ENCODE measurements at regions not wholly inside any gene's neighbourhood (a gene's known extent, or its start where the extent isn't known, plus 50 kb on each side); places are given as distances from the start of the nearest gene placed in this dataset.

DNA sequence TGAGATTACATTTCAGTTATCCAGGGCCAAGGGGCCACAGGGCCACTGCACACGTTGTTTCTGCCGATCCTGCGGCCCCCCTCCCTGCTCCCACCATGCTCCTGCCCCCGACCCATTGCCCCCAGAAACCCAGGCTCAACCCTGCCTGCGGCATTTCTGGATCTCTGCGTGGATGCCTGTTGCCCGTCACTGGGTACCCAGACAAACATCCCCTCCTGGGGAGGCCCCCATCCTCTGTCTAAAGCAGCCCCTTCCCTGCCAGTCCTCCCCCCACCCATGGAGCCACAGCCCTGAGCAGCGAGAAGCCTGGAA, 326.4 kb upstream of the SFSWAP start:
- Histone ChIP-seq H3K23ac (ENCODE audit: low read length) (no peak overlapping the region), H2BK15ac (replicated peaks; ENCODE audit: low read depth) (no peak overlapping the region), H3K79me1 (ENCODE audit: low read length) (no peaks in the 10 kb centered on the region), H3K4me3 (ENCODE audit: low read length) (no peak overlapping the region), H3K9ac (ENCODE audit: low read length) (no peak overlapping the region), H3K4me2 (ENCODE audit: low read length) (no peak overlapping the region), H3K4me1 (ENCODE audit: control insufficient read depth, low read depth, low read length) (no peaks in the 10 kb centered on the region), H4K8ac (ENCODE audit: low read depth, low read length) (no peak overlapping the region), H3K36me3 (ENCODE audit: control insufficient read depth, insufficient read depth, low read length) (no peaks in the 10 kb centered on the region), H3K27ac (ENCODE audit: low read depth, low read length) (no peak overlapping the region), H4K5ac (ENCODE audit: low read length) (no peak overlapping the region), H3K4ac (ENCODE audit: low read depth, low read length) (no peak overlapping the region), H3K56ac (ENCODE audit: low read length) (no peak overlapping the region), H2BK5ac (ENCODE audit: low read length) (no peak overlapping the region), H2AK5ac (ENCODE audit: low read length) (no peak overlapping the region), H2BK120ac (ENCODE audit: low read depth, low read length) (no peak overlapping the region), H3K79me2 (ENCODE audit: control insufficient read depth, insufficient read depth, low read length) (no peaks in the 10 kb centered on the region), H3K18ac (ENCODE audit: low read length) (no peak overlapping the region), H3K27me3 (ENCODE audit: insufficient read depth, low read length, poor library complexity) (peaks cover 7% of the 10 kb centered on the region)
- no peak for DNase-seq
- WGBS (ENCODE audit: extremely low coverage, insufficient coverage, low lambda C conversion rate) = no CpG with 5 or more reads among the region's 8 CpGs

DNA sequence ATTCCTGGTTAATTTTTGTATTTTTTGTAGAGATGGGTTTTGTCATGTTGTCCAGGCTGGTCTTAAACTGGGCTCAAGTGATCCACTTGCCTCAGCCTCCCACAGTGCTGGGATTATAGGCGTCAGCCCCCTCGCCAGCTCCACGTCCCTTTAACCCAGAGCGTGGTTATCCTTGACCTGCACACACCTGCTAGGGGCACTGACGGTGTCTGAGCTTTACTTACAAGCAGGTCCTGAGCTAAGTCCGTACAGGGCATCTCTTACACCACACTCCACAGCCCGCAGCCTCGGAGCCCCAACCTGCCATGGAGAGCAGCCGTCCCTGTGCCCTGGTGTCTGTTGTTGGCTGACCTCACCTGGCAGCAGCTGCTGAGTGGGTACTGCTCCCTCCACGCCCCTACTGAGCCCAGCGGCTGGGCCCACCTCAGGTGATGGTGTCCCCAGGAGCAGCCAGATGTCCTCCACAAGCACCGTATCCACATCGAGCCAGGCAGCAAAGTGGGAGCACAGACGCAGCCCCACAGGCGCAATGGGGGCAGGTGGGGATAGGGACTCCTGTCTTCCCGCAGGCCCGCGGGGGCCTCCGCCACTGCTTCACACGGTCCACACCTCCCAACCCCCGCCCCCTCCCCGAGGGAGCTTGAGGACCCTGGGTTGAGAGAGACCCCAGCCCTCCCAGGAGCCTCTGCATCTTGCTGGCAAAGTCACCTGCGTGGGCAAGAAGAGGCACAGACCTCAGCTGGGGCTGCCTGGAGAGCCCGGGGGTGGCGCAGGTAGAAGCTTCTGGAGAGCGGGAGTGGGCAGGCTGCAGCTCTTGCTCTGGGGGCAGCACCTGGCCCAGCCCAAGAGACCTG, 325.4 kb upstream of the SFSWAP start:
- Histone ChIP-seq H3K36me3 (ENCODE audit: control insufficient read depth, insufficient read depth, low read length) (no peaks in the 10 kb centered on the region), H3K18ac (ENCODE audit: low read length) (no peak overlapping the region), H3K79me1 (ENCODE audit: low read length) (no peaks in the 10 kb centered on the region), H4K8ac (ENCODE audit: low read depth, low read length) (no peak overlapping the region), H4K5ac (ENCODE audit: low read length) (no peak overlapping the region), H2BK120ac (ENCODE audit: low read depth, low read length) (no peak overlapping the region), H2BK15ac (replicated peaks; ENCODE audit: low read depth) (no peak overlapping the region), H3K27me3 (ENCODE audit: insufficient read depth, low read length, poor library complexity) (no peaks in the 10 kb centered on the region), H3K27ac (ENCODE audit: low read depth, low read length) (no peak overlapping the region), H3K9ac (ENCODE audit: low read length) (no peak overlapping the region), H3K4me2 (ENCODE audit: low read length) (no peak overlapping the region), H3K79me2 (ENCODE audit: control insufficient read depth, insufficient read depth, low read length) (no peaks in the 10 kb centered on the region), H3K4me1 (ENCODE audit: control insufficient read depth, low read depth, low read length) (no peaks in the 10 kb centered on the region), H3K23ac (ENCODE audit: low read length) (no peak overlapping the region), H2AK5ac (ENCODE audit: low read length) (no peak overlapping the region), H3K56ac (ENCODE audit: low read length) (no peak overlapping the region), H2BK5ac (ENCODE audit: low read length) (no peak overlapping the region), H3K4me3 (ENCODE audit: low read length) (no peak overlapping the region), H3K4ac (ENCODE audit: low read depth, low read length) (no peak overlapping the region)
- no CpG with 5 or more reads among the region's 26 CpGs for WGBS (ENCODE audit: extremely low coverage, insufficient coverage, low lambda C conversion rate)
- no peak for DNase-seq

DNA sequence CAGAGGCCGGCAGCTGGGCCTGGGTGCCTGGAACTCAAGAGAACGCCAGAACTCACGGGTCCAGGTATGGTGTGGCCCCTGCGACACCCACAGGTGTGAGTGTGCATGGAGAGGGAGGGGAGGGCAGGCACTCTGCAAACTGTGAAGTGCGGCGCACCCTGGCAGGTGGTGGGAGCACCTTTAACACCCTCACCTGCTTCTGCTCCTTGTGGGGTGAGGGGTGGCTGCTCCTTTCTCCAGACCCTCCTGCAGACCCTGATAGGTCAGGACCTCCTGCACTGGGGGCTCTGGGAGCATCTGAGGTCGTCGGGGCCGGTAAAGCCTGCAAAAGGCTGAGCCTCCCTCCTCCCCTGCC, 324.7 kb upstream of the SFSWAP start:
- H3K4me2 ChIP-seq (ENCODE audit: low read length) = no peak overlapping the region
- no CpG with 5 or more reads among the region's 9 CpGs for WGBS (ENCODE audit: extremely low coverage, insufficient coverage, low lambda C conversion rate)

DNA sequence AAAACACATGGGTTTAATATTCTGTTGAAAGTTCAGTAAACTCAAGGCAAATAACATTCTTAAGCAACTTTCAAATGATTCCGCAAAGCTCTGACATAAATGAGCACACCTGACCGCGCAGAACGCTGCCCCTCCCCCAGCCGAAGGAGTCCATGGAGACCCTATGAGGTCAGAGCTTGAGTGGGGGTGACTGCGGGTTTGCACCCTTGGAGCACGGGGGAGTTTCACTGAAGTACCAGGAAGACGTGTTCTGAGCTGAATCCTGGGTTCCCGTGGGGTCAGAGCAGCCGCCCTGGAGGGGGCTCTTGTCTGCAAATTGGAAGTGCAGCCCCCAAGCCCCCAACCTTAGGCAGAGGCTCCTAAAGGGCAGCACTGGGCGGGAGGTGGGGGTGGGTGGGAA, 324.1 kb upstream of the SFSWAP start:
- no CpG with 5 or more reads among the region's 11 CpGs for WGBS (ENCODE audit: extremely low coverage, insufficient coverage, low lambda C conversion rate)
- H3K36me3 ChIP-seq (ENCODE audit: control insufficient read depth, insufficient read depth, low read length) = no peaks in the 10 kb centered on the region
- DNase-seq = no peak

More for the DNA sequence above, 324.7 kb upstream of the SFSWAP start:
- Histone ChIP-seq H3K9ac (ENCODE audit: low read length) (no peak overlapping the region), H2BK5ac (ENCODE audit: low read length) (no peak overlapping the region), H3K23ac (ENCODE audit: low read length) (no peak overlapping the region), H2BK120ac (ENCODE audit: low read depth, low read length) (no peak overlapping the region), H3K36me3 (ENCODE audit: control insufficient read depth, insufficient read depth, low read length) (no peaks in the 10 kb centered on the region), H3K18ac (ENCODE audit: low read length) (no peak overlapping the region), H2BK15ac (replicated peaks; ENCODE audit: low read depth) (no peak overlapping the region), H2AK5ac (ENCODE audit: low read length) (no peak overlapping the region), H3K27ac (ENCODE audit: low read depth, low read length) (no peak overlapping the region), H3K4me3 (ENCODE audit: low read length) (no peak overlapping the region), H4K8ac (ENCODE audit: low read depth, low read length) (no peak overlapping the region), H3K79me2 (ENCODE audit: control insufficient read depth, insufficient read depth, low read length) (no peaks in the 10 kb centered on the region), H3K4ac (ENCODE audit: low read depth, low read length) (no peak overlapping the region), H4K5ac (ENCODE audit: low read length) (no peak overlapping the region), H3K56ac (ENCODE audit: low read length) (no peak overlapping the region), H3K27me3 (ENCODE audit: insufficient read depth, low read length, poor library complexity) (no peaks in the 10 kb centered on the region), H3K4me1 (ENCODE audit: control insufficient read depth, low read depth, low read length) (no peaks in the 10 kb centered on the region), H3K79me1 (ENCODE audit: low read length) (no peaks in the 10 kb centered on the region)
- no peak for DNase-seq

DNA sequence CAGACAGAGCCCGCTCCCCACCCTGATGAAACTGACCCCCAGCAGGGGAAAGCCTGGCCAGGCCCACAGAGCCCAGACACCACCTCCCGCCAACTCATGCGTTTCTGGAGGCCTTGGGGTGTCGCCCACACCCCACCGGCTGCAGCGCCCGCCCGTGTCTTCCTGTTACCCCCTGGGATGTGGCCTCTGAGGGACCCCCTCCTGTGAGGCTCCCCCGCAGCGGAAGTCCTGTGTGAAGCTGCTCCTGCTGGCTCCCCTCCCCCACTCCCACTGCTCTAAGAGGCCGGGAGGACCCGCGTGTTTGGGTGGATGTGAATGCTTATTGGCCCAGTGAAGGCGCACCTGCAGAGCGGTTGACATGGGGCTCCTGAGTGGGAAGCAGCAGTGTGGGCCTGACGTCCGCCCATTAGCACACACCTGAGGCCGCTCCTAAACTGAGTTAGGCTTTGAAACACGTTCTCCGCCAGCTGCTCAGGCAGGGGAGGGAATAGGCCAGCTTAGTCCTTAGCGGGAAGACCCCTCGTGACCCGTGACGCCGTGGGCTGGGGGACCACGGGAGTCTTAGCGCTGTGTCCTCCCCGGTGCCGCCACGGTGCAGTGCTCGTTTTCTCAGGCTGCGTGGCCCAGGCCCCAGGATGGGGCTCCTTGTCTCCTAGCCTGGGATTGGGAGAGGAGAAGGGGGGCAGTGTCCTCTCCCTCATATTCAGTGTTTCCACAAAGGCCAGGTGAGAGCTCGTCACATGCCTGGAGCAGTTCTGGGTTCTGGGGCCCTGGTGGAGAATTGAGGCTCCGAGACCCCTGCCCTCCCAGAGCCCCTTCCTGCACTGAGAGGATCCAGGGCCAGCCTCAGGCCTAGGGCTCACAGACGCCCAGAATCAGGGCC, 323.4 kb upstream of the SFSWAP start:
- WGBS (ENCODE audit: extremely low coverage, insufficient coverage, low lambda C conversion rate) = no CpG with 5 or more reads among the region's 35 CpGs
- no peak for DNase-seq

More for the DNA sequence above, 324.1 kb upstream of the SFSWAP start:
- Histone ChIP-seq H3K18ac (ENCODE audit: low read length) (no peak overlapping the region), H4K5ac (ENCODE audit: low read length) (no peak overlapping the region), H3K79me2 (ENCODE audit: control insufficient read depth, insufficient read depth, low read length) (no peaks in the 10 kb centered on the region), H4K8ac (ENCODE audit: low read depth, low read length) (no peak overlapping the region), H2BK5ac (ENCODE audit: low read length) (no peak overlapping the region), H3K56ac (ENCODE audit: low read length) (no peak overlapping the region), H3K79me1 (ENCODE audit: low read length) (no peaks in the 10 kb centered on the region), H2BK120ac (ENCODE audit: low read depth, low read length) (no peak overlapping the region), H3K27me3 (ENCODE audit: insufficient read depth, low read length, poor library complexity) (no peaks in the 10 kb centered on the region), H3K27ac (ENCODE audit: low read depth, low read length) (no peak overlapping the region), H2AK5ac (ENCODE audit: low read length) (no peak overlapping the region), H2BK15ac (replicated peaks; ENCODE audit: low read depth) (no peak overlapping the region), H3K4me1 (ENCODE audit: control insufficient read depth, low read depth, low read length) (no peaks in the 10 kb centered on the region), H3K4ac (ENCODE audit: low read depth, low read length) (no peak overlapping the region), H3K23ac (ENCODE audit: low read length) (no peak overlapping the region), H3K4me2 (ENCODE audit: low read length) (no peak overlapping the region), H3K4me3 (ENCODE audit: low read length) (no peak overlapping the region), H3K9ac (ENCODE audit: low read length) (no peak overlapping the region)

More for the DNA sequence above, 323.4 kb upstream of the SFSWAP start:
- no peak overlapping the region for H4K5ac ChIP-seq (ENCODE audit: low read length)
- H3K27me3 ChIP-seq (ENCODE audit: insufficient read depth, low read length, poor library complexity) = no peaks in the 10 kb centered on the region
- no peak overlapping the region for H3K4me2 ChIP-seq (ENCODE audit: low read length)
- H3K4me3 ChIP-seq (ENCODE audit: low read length) = no peak overlapping the region
- no peak overlapping the region for H3K9ac ChIP-seq (ENCODE audit: low read length)
- no peak overlapping the region for H4K8ac ChIP-seq (ENCODE audit: low read depth, low read length)
- H3K23ac ChIP-seq (ENCODE audit: low read length) = no peak overlapping the region
- H3K56ac ChIP-seq (ENCODE audit: low read length) = no peak overlapping the region
- no peaks in the 10 kb centered on the region for H3K79me1 ChIP-seq (ENCODE audit: low read length)
- H2BK5ac ChIP-seq (ENCODE audit: low read length) = no peak overlapping the region
- H3K18ac ChIP-seq (ENCODE audit: low read length) = no peak overlapping the region
- no peaks in the 10 kb centered on the region for H3K4me1 ChIP-seq (ENCODE audit: control insufficient read depth, low read depth, low read length)
- H3K27ac ChIP-seq (ENCODE audit: low read depth, low read length) = no peak overlapping the region
- no peak overlapping the region for H3K4ac ChIP-seq (ENCODE audit: low read depth, low read length)
- no peaks in the 10 kb centered on the region for H3K36me3 ChIP-seq (ENCODE audit: control insufficient read depth, insufficient read depth, low read length)
- no peaks in the 10 kb centered on the region for H3K79me2 ChIP-seq (ENCODE audit: control insufficient read depth, insufficient read depth, low read length)
- no peak overlapping the region for H2BK15ac ChIP-seq (replicated peaks; ENCODE audit: low read depth)
- H2AK5ac ChIP-seq (ENCODE audit: low read length) = no peak overlapping the region
- H2BK120ac ChIP-seq (ENCODE audit: low read depth, low read length) = no peak overlapping the region

All from mesendoderm (in vitro differentiated cells).